ENCODE measurements at regions not wholly inside any gene's neighbourhood (a gene's known extent, or its start where the extent isn't known, plus 50 kb on each side); places are given as distances from the start of the nearest gene placed in this dataset.

DNA sequence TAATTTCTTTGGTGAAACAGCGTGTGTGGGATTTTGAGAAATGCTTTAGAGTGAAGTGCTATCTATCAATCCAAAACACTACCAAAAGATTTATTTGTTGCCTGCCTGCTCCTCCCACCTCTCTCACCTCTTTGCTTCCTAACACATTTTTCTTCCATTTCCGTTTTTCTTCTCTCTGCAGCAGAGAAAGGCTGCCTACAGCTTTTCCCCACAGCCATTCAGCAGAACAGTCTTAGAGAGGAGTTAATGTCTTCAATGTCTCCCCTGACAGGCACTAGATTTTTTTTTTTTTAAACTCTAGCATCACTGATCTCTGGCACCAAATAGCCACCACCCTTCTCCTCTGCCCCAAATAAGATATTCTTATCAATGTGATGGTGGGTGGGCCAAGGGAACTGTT is 327.8 kb upstream of the MAN1A1 start:
- TF ChIP-seq POLR2A (IDR thresholded peaks at IDR 0.05) (no peak), POLR2AphosphoS5 (IDR thresholded peaks at IDR 0.05) (no peak), CTCF (IDR thresholded peaks at IDR 0.05 in 8 of 11, conservative IDR thresholded peaks at IDR 0.05 in 3 of 11) (no peak)

All from spleen (tissue), 7 donors.